GM19463 (cell line): ENCODE measurements at regions not wholly inside any gene's neighbourhood (a gene's known extent, or its start where the extent isn't known, plus 50 kb on each side); places are given as distances from the start of the nearest gene placed in this dataset.

Experiments
- ATAC-seq: cut with Tn5 transposase; IDR thresholded peaks from one replicate; pipeline ENCODE4 v1.9.1; 2021; ENCODE audit warnings: mild to moderate bottlenecking, moderate library complexity; ENCODE audit not compliant: unreplicated experiment

DNA sequence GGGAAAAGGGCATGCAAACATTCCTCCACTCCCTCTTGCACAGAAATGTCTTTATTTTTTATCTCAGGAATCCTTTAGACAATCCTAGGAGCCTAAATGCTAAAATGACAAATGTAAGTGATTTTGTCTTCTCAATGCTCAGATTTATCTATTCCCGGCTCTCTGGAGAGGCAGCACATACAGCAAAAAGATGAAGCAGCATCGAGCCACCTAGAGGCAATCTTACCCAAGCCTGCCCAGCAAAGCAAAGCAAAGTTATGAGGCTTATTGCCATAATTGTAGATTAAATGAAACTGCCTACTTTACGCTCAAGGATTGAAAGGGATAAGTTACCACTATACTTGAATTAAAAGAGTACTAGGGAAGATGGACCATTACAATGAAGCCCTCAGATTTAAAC lies 750.4 kb upstream of the NR2F2 start:
- ATAC-seq = no peak

DNA sequence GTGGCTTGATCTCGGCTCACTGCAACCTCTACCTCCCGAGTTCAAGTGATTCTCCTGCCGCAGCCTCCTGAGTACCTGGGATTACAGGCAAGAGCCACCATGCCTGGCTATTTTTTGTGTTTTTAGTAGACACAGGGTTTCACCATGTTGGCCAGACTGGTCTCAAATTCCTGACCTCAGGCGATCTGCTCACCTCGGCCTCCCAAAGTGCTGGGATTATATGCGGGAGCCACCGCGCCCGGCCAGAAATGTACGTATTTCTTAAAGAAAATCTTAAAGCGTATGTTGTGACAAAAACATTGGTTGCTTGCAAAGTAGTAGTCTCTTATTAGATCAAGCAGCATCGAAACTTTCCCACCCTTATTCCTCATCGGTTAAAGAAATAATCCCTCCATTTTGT lies 748.9 kb upstream of the NR2F2 start:
- ATAC-seq = no peak

DNA sequence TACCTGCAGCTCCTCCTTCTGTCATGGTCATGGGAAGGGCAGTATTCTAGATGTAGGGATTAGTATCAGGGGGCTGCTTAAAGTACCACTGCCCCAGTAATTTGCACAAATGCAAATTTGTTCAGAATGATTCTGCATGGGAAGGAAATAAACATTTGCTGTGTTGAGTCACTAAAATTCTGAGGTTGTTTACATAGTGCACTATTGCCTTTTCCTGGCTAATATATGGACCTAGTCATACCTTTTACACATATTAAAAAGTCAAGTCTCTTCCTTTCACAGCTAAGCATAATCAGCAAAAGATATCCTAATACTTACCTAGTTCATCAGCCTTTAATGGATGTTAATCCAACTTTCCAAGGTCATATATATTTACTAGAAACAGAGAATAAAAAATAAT lies 746.4 kb upstream of the NR2F2 start:
- no peak for ATAC-seq

DNA sequence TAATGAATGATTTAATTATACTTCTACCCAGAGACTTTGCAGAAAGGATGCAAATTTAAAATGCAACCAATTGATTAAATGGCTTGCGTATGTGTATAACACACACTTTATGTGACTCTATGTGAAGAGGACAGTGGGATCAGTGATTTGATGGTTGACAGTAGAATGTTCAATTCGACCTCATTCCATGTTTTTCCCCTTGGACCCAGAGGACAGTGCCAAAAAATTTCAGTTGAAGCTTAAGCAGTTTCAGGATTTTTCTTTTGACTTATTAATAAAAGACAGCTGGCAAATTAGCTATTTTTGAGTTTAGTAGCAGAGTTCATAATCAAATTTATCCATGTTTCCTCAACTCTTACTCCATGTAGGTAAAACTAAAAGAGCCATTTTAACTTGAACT lies 742.4 kb upstream of the NR2F2 start:
- ATAC-seq = no peak

DNA sequence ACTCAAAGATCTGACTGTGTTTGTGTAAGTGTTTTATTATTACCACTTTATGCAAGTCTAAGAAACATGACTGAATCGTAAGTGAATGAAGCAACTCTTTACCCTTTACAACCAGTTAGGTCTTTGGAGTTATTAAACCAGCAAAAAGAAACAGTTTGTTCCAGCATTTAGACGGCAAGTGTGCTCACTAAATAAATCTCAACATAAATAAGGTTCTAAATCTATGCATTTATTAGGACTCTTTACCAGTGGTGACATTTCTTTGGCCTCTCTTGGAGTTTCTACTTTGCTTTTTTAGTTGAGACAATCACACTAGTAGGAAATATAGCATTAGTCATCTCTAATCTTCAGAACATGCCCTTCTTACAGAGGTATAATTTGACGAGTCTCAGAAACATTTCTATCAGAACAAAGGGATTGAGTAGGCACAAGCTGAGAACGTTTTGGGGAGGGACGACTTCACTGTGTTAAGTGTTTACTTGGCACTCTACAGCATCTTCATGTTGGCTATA lies 739.9 kb upstream of the NR2F2 start:
- no peak for ATAC-seq

DNA sequence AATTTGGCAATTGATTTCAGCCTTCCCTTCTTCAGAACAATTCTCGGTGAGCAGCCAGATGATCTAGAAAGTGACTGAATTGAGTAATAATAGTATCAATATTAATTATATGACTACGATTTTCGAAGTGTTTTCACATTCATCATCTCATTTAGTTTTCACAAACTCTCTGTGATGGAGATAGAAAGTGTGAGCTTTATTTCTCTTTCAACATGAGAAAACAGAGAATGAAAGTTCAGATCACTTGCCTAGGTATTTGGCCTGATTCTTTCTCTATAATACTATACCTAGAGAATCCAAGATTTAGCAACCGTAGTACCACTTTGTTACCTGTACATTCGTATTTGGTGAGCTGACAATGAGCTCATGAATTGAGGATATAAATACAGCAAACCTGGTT lies 739.2 kb upstream of the NR2F2 start:
- no peak for ATAC-seq

DNA sequence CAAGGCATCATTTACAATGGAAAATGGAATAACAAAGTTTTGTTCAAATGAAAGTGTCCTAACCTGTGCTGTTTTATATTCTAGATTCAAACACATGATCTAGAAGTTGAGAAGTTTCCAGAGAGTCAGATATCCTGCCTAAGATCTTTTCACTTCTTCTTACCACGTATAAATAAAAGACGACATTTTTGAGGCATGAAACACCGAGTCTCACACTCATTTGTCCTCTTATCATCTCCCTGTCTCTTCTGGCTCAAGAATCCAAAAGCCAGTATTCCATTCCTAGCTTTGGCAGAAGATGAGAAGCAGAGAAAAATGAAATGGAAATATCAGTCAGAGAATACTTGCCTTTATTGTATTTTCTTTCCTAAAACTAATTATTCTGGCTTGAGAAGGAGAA lies 738.6 kb upstream of the NR2F2 start:
- ATAC-seq = no peak

DNA sequence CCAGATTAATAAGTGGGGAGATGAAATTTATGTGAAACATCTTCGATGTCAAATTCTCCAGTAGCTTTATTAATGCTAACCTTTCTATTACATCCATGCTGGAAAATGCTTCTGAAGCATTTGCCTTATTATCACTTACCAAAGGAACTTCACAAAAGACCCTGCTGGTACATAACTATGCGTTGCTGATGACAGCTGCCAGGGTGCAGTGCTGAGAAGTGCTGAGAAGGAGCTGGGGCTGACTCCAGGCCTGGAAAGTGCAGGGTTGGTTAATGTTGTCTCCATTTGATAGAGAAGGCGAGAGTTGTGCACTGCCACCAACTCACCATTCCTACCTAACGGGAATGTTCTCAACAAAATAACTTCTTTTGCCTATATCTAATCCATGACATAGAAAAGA lies 736.0 kb upstream of the NR2F2 start:
- ATAC-seq = no peak

DNA sequence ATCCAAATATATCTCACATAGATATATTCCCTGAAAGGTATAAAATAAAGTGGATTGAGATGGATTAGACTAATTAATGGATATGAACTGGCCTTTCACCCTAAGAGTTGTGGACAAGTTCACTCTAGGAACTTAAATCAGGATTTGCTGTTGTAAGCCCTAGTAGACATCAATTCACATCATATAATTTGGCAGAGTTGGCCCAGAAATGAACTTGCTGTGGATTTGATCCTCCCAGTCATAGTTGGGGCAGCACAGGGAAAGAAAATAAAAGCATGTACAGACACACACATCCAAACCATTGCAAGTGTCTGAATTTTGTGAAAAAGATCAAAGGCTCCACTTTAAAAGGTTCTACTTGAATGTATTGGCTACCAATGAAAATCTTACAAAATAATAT lies 734.7 kb upstream of the NR2F2 start:
- ATAC-seq = no peak

DNA sequence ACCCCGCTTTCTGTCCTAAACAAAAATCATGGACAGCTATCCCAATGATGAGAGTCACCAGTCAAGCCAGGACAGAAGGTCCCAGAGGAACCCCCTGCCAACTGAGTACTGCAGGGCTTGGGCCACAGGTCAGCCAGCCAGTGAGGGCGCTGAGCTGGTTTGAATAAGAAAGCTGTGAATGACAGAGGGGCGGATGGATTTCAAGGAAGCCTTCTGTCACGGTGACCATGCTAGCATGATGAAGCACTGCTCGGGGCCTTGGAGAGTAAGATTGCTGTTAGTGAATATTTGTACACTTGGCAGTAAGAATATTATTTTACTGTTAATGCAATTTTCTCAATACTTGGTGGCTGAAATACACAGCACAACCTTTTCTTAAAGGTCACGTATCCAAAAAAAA lies 734.0 kb upstream of the NR2F2 start:
- no peak for ATAC-seq

DNA sequence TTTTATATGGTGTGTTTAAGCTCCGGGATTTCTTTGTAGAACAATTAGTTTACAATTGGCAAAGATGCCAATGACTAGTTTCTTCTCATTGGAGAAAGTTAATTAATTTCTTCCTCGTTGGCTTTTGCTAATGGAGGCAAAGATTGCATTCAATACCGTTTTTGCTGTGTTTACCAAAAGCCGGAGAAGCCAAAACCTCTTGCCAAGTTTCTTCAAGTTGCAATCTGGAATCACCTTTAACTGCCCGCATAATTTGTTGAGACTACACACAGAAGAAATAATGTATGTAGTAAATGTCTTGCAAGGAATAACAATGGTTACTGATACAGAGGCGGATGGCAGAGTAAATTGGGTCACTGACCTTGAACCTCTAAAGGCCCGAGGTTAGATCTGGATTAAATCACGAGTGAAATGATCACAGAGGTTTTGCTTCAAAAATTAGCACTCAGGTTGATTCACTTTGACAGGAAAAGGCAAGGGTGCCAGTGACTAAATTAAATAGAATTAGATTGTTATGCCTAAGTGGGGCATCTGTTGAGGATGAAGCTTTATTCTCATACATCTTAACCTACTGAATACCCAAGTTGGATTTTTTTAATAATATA lies 732.1 kb upstream of the NR2F2 start:
- no peak for ATAC-seq

DNA sequence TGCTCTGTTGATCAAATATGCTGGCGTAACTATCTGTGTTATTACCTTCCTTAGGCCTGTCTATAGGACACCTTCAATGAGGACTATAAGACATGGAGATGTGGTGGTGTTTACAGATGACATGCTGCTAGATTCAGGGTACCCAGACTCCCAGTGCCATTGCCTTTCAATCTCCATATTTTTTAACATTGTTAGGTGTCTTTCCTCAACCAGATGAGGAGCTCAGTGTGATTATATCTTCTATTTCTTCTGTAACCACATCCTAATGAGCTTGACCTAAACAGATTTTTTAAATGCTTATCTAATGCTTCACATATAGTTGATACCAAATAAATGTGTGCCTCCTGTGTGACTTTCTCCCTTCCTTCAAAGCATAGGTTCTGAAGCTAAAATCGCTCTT lies 730.1 kb upstream of the NR2F2 start:
- ATAC-seq = no peak

DNA sequence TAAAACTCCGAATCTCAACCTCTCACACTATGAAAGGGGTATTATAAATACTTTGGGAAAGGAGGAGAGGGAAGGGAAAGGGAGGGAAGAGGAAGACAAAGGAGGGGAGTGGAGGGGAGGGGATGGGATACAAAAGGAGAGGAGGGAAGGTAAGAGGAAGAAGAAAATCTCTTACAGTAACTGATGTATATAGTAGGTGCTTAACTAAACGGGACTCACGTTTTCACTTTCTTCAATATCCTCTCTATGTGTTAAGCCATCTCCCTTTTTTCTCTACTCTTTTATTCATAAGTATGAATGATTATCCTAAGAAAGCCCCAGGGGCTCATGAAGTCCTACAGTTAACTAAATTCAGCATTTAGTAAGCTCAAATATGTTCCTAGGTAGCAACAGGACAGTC lies 729.6 kb upstream of the NR2F2 start:
- no peak for ATAC-seq

DNA sequence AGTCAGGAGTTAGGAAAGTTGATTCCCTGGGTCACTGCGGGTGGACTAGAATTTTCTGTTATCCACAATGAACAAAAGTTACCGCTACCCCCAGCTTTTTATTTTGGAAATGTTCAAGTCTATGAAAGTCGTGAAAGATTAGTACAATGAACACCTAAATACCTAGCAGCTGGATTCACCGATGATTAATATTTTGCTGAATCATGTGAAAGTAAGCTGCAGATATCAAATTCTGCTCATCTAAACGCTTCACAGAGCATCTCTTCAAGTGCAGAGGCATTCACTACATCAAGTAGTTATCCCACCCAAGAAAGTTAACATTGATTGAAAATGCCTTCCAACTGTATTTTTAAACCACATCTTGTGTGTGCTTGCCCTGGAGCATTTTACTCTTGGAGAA lies 729.0 kb upstream of the NR2F2 start:
- ATAC-seq = no peak

DNA sequence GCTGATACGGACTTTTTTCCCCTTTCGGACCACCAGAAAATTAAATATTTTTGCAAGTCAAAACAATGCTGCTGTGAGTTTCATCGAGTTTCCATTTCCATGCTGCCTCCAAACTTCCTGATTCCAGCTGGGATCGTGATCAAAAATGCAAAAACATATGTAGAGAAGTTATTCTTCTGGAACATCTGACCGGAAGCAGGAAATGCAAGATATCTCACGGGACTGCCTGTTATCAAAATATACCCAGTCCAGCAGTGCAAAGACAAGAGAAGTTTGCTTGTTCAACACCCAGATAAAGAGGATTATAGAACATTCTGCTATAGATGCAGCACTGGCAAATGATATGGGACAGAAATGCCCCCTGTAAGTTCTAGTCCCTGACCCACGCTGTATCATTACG lies 726.7 kb upstream of the NR2F2 start:
- no peak for ATAC-seq

DNA sequence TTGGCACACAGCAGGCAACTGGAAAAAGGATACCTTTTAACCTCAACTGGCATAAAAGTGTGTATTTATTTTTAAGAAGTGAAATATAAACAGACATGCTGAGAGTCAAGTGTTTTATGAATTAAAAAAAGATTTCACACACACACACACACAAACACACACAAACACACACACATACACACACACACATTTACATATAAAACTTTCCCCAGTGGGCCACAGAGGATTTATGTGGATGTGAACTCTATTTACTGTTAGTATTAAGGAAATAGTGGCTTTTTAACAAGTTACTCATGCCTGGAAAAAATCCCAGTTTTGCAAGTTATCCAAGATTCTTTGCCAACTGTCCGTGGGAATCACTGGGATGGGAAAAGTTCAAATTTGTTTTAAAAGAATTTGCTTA lies 725.9 kb upstream of the NR2F2 start:
- no peak for ATAC-seq

DNA sequence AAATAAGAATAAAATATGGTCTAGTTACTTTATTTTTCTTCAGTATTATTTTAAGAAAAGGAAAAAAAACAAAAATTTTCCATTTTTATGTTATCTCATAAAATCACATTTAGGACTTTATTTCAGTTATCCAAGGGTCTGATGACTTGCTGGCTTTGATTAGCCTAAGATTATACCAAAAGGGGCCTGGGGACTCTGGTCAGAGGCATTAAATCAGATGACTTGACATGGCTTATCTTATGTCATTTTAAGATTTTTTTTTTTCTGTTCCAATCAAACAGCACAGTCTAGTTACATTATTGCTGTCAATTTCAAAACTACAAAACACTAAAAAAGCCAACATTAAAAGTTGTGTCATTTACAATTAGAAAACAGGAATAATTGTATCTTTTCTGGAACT lies 725.4 kb upstream of the NR2F2 start:
- no peak for ATAC-seq

DNA sequence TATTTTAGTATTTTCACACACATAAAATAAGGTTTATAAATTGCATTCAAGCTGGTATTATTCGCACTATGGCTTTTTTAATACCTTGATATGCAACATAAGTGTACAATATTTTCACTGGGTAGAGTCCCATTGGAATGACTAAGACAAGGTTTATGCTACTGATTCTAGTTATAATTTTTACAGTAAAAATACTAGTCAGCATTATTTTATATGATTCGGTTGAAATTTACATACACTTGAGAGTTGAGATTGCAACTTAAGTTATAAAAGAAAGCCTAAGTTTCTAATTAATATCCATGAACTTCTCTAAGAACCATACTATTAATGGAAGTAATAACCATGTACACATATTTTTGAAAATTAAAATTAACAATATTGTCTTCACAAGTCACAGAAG lies 723.9 kb upstream of the NR2F2 start:
- no peak for ATAC-seq

DNA sequence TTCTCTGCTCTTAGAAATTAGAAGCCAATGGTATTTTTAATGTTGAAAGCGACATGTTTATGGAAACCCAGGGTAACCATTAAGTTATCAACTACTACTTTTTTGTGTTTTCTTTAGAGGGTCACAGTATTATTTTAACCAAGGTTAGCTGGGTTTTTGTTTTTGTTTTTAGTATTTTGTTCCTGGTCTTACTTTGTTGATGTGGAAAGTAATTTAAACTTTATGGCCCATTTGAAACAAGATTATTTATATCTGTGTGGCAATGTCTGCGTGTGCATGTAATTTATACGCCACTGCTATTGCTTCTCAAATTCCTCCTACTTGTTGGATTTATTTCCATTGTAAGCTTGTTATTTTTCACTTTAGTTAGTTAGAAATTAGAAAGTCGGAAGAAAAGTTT lies 722.1 kb upstream of the NR2F2 start:
- no peak for ATAC-seq

DNA sequence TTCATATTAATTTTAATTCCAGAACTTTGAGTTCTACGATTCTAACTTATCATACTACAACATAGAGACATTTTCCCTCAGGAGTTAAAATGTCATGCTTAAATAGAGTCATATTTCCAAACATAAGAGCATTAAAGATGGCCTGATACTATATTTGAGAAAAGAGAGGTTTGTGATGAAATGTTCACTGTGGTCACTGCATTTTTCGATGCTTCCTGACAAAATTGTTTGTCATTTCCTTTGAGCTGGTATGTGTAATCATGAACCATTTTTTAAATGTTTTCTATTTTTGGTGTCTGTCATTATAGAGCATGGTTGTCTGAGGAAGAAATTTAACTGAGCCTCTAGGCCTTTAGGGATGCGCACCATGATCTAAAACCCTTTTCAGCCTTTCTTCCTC lies 721.4 kb upstream of the NR2F2 start:
- no peak for ATAC-seq

DNA sequence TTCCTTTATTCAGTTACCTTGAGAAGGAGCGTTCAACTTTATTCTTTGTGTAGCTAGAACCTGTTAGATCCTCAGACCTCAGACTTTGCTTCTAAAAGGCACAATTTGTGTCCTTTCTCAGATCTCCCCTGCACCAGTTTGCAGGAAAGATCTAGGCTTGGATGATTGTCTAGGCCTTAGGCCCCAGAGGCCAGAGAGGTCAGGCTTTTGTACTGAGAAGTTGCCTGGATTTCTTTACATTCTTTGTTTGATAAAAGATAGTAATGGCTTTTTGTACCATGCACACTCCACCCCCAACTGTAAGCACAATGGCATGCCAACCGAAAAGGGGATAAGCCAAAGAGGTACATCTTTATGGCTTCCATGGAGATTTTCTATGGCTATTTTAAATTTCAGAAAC lies 719.6 kb upstream of the NR2F2 start:
- no peak for ATAC-seq

DNA sequence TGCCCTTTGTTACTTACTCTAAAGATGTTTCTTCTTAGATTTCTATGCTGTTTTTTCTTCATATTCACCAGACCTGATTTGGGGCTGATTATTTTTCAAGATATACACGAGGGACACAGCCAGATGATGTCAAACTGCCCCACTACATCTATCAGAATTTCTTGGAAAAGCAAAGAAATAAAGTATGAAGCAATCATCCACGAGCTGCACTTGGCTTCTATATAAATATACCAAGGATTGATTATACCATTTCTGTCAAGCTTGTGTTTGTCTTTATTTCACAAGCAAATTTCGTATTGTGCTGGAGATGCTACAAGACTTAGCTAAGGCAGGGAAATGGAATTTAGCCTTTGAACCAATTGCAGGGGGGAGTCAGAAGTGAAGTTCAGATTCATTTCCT lies 715.1 kb upstream of the NR2F2 start:
- ATAC-seq = no peak

DNA sequence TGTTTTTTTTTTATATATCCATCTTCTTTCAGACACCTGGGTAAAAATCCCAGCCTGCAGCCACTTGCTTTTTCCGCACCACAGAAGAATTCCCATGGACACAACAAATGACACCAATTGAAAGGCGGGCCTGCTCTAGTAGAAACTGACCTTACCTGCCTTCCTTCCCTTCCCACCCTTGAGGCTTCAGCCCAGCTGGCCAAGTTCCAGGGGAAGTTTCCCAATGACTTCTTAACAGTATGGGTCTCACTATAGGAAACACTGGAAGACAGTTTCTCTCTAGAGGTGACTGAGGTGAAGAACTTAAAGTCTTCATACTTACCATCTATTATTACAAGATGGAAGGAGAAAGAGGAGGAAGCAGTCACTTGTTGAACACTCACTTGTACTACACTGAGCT lies 714.2 kb upstream of the NR2F2 start:
- ATAC-seq = no peak
